ENCODE measurements at regions not wholly inside any gene's neighbourhood (a gene's known extent, or its start where the extent isn't known, plus 50 kb on each side); places are given as distances from the start of the nearest gene placed in this dataset.

GRCh38 chr16:73565925-73566324, 518.0 kb upstream of the ZFHX3 start:
- Histone ChIP-seq H3K79me2 (replicated peaks; ENCODE audit: insufficient read depth) (no peaks in the 10 kb centered on the region), H3K4me3 (no peak overlapping the region), H3K27me3 (ENCODE audit: insufficient read depth) (no peaks in the 10 kb centered on the region), H3K4me2 (no peak overlapping the region), H3K4me1 (ENCODE audit: insufficient read depth) (peaks cover 23% of the 10 kb centered on the region), H3K9me2 (ENCODE audit: insufficient read depth) (0 out of 2 replicates have a peak, but pooled peaks cover 5% of the 10 kb centered on the region), H3K36me3 (ENCODE audit: insufficient read depth) (no peaks in the 10 kb centered on the region), H2AFZ (no peak overlapping the region), H3K27ac (ENCODE audit: low read depth) (no peak overlapping the region), H4K20me1 (replicated peaks; ENCODE audit: insufficient read depth) (no peaks in the 10 kb centered on the region), H3F3A (replicated peaks; ENCODE audit: low read depth) (no peaks in the 10 kb centered on the region)
- H3K4me3 Mint-ChIP-seq = no peak overlapping the region
- no peak overlapping the region for H3K27ac Mint-ChIP-seq
- DNase-seq (ENCODE audit: low spot score) (no peak), ATAC-seq (no peak)
- no peaks in the 10 kb centered on the region for H3K27me3 Mint-ChIP-seq (ENCODE audit: insufficient read depth, low read depth, poor library complexity)
- peak in 1 of 2 experiments; percentile 29; a peak in 2 of 4 replicates for TF ChIP-seq CTCF (conservative IDR thresholded peaks at IDR 0.05; ENCODE audit: low read depth in 2 of 2)
- no peak for TF ChIP-seq JUNB (IDR thresholded peaks at IDR 0.05; ENCODE audit: unreplicated experiment)
- H3K9me3 Mint-ChIP-seq = no peaks in the 10 kb centered on the region; the same call in 2 of the 3 replicates
- no peaks in the 10 kb centered on the region for H3K36me3 Mint-ChIP-seq (ENCODE audit: low read depth)
- peaks cover 28% of the 10 kb centered on the region for H3K4me1 Mint-ChIP-seq

GRCh38 chr16:73565263-73565662, 517.3 kb upstream of the ZFHX3 start:
- peak; percentile 72 for ATAC-seq

More at GRCh38 chr16:73565263-73565662, 517.3 kb upstream of the ZFHX3 start:
- Mint-ChIP-seq H3K36me3 (ENCODE audit: low read depth) (no peaks in the 10 kb centered on the region), H3K9me3 (no peaks in the 10 kb centered on the region; the same call in 2 of the 3 replicates), H3K4me3 (no peak overlapping the region), H3K4me1 (peaks cover 27% of the 10 kb centered on the region), H3K27ac (no peak overlapping the region), H3K27me3 (ENCODE audit: insufficient read depth, low read depth, poor library complexity) (no peaks in the 10 kb centered on the region)
- H3K9me2 ChIP-seq (ENCODE audit: insufficient read depth) = 0 out of 2 replicates have a peak, but pooled peaks cover 5% of the 10 kb centered on the region
- H2AFZ ChIP-seq = no peak overlapping the region
- DNase-seq (ENCODE audit: low spot score) = peak; percentile 77
- H3K79me2 ChIP-seq (replicated peaks; ENCODE audit: insufficient read depth) = no peaks in the 10 kb centered on the region
- H3K36me3 ChIP-seq (ENCODE audit: insufficient read depth) = no peaks in the 10 kb centered on the region
- H3K27ac ChIP-seq (ENCODE audit: low read depth) = no peak overlapping the region
- H4K20me1 ChIP-seq (replicated peaks; ENCODE audit: insufficient read depth) = no peaks in the 10 kb centered on the region
- H3K4me3 ChIP-seq = no peak overlapping the region
- H3K27me3 ChIP-seq (ENCODE audit: insufficient read depth) = no peaks in the 10 kb centered on the region
- TF ChIP-seq CTCF (conservative IDR thresholded peaks at IDR 0.05; ENCODE audit: low read depth in 2 of 2) (peak; percentile 65 to 73), JUNB (IDR thresholded peaks at IDR 0.05; ENCODE audit: unreplicated experiment) (no peak), POLR2AphosphoS5 (IDR thresholded peaks at IDR 0.05; ENCODE audit: low read depth) (no peak), EZH2 (IDR thresholded peaks at IDR 0.05; ENCODE audit: low read depth, unreplicated experiment) (no peak)
- no peak overlapping the region for H3K4me2 ChIP-seq
- peaks cover 23% of the 10 kb centered on the region for H3K4me1 ChIP-seq (ENCODE audit: insufficient read depth)
- no peaks in the 10 kb centered on the region for H3F3A ChIP-seq (replicated peaks; ENCODE audit: low read depth)
